Glomerular endothelial cell (primary cell): ENCODE measurements at regions not wholly inside any gene's neighbourhood (a gene's known extent, or its start where the extent isn't known, plus 50 kb on each side); places are given as distances from the start of the nearest gene placed in this dataset.

Source experiments
- DNase-seq: peaks from one replicate; pipeline ENCODE4 v3.0.0-alpha.2; 2011; ENCODE audit warnings: low read depth, low spot score; ENCODE audit errors: extremely low read depth

GRCh38 chr10:4541292-4541691 lies 284.7 kb upstream of the AKR1E2 start:
- peak; percentile 92 for DNase-seq

GRCh38 chr10:4538016-4538415 lies 288.0 kb upstream of the AKR1E2 start:
- no peak for DNase-seq

- DNase-seq, result no peak
These were observed 290.5 kb upstream of the AKR1E2 start for GRCh38 chr10:4535521-4535920.

GRCh38 chr10:4533621-4534020 lies 292.4 kb upstream of the AKR1E2 start:
- DNase-seq, result no peak

DNA sequence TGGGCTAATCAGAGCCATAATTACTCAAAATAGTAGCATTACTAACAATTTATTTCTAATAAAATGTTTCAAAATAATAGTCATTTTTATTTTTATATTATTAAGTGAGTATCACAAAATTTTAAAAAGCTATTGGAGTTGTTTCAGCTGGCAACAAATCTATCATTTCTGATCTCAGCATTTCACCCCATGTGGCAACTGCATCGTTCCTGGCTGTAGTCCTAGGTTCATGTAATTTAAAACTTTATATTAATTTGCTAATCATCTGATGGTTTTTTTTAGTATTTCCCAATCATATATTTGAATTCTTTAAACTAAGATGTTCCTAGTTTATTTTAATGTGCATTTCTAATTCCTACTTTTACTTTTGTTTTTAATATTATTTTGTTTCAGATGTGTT lies 293.0 kb upstream of the AKR1E2 start:
- no peak for DNase-seq

DNA sequence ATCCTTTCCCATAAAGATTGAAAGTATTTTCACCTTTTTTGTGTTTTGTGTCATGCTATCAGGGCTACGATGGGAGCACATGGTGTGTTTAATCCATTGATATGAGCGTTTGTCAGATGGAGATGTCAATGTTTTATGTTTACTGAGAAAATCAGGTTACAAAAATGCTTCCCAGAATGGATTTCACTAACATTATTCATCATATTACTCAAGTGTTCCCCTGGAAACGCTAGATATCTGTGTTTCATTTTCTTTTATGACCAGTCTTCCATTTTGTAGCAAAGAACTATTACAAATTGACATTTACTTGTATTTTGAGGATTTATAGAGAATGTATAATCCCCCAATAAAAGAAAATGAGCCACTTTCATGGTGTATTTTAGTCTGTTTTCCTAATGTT lies 293.5 kb upstream of the AKR1E2 start:
- DNase-seq, result no peak

- no peak for DNase-seq
These were observed 294.0 kb upstream of the AKR1E2 start for GRCh38 chr10:4532011-4532410.

DNA sequence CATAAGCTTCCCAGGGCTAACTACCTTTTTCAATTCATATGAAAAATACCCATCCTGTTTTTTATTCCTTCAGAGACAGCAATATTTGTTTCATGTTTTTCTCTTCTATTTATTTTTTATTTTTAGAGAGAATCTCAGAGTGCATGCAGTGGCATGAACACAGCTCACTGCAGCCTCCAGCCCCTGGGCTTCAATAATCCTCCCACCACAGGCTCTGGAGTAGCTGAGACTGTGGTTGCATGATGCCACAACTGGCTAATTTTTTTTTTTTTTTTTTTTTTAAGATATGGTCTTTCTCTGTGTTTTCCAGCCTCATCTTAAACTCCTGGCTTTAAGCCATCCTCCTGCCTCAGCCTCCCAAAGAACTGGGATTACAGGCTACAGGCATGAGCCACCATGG lies 296.7 kb upstream of the AKR1E2 start:
- DNase-seq, result no peak

GRCh38 chr10:4527281-4527970 lies 298.6 kb upstream of the AKR1E2 start:
- DNase-seq, result no peak

DNA sequence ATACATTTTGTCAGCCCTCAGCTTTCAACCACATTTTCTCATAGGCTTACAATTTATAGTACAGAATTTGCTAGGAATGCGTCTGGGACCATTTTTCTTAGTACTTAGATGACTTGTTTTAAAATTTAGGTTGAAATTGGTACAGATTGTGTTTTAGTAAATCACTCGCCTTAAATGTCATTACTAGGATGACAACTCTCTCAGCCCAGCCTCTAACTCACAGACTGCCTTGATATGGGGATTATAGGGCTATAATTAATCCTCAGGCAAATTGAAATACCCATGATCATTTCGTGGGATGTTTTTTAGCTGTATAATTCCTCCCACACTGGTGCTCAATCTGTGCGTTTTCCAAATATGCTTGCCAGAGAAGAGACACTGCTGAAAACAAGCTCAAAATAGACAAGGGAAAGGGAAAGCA lies 299.7 kb upstream of the AKR1E2 start:
- no peak for DNase-seq

DNA sequence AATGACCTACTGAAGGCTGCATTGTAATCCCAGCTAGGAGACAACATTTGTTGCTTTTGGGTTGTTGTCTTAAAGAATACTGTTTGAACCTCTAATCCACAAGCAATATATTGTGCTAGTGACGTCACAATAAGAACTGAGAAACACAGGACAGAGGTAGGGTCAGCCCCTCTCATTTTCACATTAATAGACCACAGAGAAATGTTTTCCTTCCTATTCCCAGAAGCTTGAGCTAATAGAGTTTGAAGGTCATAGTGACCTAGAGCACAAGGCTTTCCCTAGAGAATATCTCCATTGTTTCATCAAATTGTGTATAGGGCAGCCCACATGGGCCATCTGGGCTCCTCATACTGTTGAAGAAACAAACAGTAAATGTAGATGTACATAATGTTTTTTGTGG lies 300.9 kb upstream of the AKR1E2 start:
- DNase-seq, result no peak

- DNase-seq, result no peak
These were observed 303.6 kb upstream of the AKR1E2 start for GRCh38 chr10:4522296-4523000.

- no peak for DNase-seq
These were observed 306.2 kb upstream of the AKR1E2 start for GRCh38 chr10:4519658-4520402.

- DNase-seq, result no peak
These were observed 308.3 kb upstream of the AKR1E2 start for GRCh38 chr10:4517746-4518145.

GRCh38 chr10:4515721-4516120 lies 310.3 kb upstream of the AKR1E2 start:
- DNase-seq, result no peak

GRCh38 chr10:4514445-4515108 lies 311.4 kb upstream of the AKR1E2 start:
- DNase-seq, result no peak

DNA sequence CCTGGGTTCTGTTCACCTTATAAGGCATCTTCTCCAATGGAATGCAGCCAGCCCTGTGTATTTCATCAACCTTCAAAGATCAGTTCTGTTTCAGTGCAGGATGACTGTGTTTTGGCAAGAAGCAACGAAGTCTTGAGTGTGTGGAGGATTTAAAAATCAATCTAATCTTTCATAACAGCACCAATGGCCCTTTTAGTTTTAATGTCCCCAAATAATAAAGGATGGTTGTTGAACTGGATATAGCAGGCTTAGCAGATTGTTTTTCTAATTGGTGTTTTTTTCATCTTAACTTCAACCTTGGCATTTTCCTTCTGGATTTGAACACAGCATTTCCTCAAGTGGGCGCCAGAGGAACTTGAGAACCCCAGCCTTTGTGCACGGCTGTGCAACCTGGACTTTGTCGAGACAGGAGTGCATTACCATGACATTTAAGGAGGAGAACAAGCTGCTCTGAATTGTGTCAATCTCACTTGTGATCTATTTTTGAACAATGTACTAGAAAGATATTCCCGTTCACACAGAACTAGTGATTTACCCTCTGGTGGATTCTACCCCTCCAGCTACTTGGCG lies 313.3 kb upstream of the AKR1E2 start:
- DNase-seq, result no peak

DNA sequence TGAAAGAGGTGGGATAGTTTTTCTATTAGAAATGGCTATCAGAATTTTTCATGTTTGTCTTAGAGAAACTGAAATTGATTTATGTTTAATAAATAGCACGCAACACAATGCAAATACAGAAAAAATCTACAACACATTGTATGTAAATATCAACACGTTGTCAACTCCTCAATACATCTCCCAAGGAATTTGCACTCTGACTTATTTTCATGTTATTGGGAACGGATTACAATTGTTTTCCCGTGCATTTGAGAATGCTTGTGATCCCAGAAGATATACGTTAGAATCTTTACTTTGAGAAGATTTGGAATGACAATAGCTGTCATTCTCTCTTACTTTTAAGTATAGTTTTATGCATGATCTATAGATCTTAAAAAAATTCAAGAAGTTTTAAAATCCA lies 313.8 kb upstream of the AKR1E2 start:
- DNase-seq, result no peak

GRCh38 chr10:4511509-4511908 lies 314.5 kb upstream of the AKR1E2 start:
- no peak for DNase-seq

GRCh38 chr10:4509405-4509804 lies 316.6 kb upstream of the AKR1E2 start:
- DNase-seq, result no peak

GRCh38 chr10:4506095-4506494 lies 319.9 kb upstream of the AKR1E2 start:
- no peak for DNase-seq
